MCF 10A (cell line): ENCODE measurements at regions not wholly inside any gene's neighbourhood (a gene's known extent, or its start where the extent isn't known, plus 50 kb on each side); places are given as distances from the start of the nearest gene placed in this dataset.

ENCODE experiments used
- BruUV-seq: library from RNA; stranded (reverse); fragments of 400-500 nt; replicated peaks from 2 replicates; lab custom pipeline; 2021; lab: Mats Ljungman, UMichigan
- CTCF ChIA-PET: fragments of 300-600 bp; sonication (Branson Sonifier 250); formaldehyde crosslinking; extraction: SDS; loops from one replicate; lab custom pipeline; 2021; ENCODE audit warnings: antibody characterized with exemption, inconsistent platforms; lab: Yijun Ruan, JAX
- POLR2A ChIA-PET: fragments of 300-600, 350-650 bp; sonication (Branson Sonifier 250); formaldehyde crosslinking; extraction: SDS; loops from one replicate; lab custom pipeline; 2020; ENCODE audit warnings: antibody characterized with exemption, inconsistent platforms; lab: Yijun Ruan, JAX
- DNase-seq: peaks from one replicate; pipeline ENCODE4 v3.0.0-alpha.2; 2018; ENCODE audit not compliant: unreplicated experiment
- H3K27ac Mint-ChIP-seq: one replicate; pipeline ENCODE4 v1.8.0; 2022; ENCODE audit warnings: mild to moderate bottlenecking, low read depth, mixed read lengths; ENCODE audit not compliant: unreplicated experiment
- H3K27me3 Mint-ChIP-seq: one replicate; pipeline ENCODE4 v1.8.0; 2022; ENCODE audit warnings: mixed read lengths; ENCODE audit not compliant: insufficient read depth, unreplicated experiment
- H3K36me3 Mint-ChIP-seq: one replicate; pipeline ENCODE4 v1.8.0; 2022; ENCODE audit warnings: mild to moderate bottlenecking, moderate library complexity, mixed read lengths; ENCODE audit not compliant: insufficient read depth, unreplicated experiment
- H3K4me1 Mint-ChIP-seq: one replicate; pipeline ENCODE4 v1.8.0; 2022; ENCODE audit warnings: mixed read lengths; ENCODE audit not compliant: insufficient read depth, unreplicated experiment
- H3K4me3 Mint-ChIP-seq: one replicate; pipeline ENCODE4 v1.8.0; 2022; ENCODE audit warnings: mild to moderate bottlenecking, moderate library complexity, mixed read lengths; ENCODE audit not compliant: unreplicated experiment
- H3K9me3 Mint-ChIP-seq: one replicate; pipeline ENCODE4 v1.8.0; 2022; ENCODE audit warnings: mixed read lengths; ENCODE audit not compliant: unreplicated experiment
- intact Hi-C: fragments of 100-400 bp; cut with micrococcal nuclease; formaldehyde crosslinking; loops from 2 replicates; pipeline ENCODE4 v1.14.1; 2022
- TF ChIP-seq, protein P1 (sequence below): fragments of 200-600 bp; IDR thresholded peaks from one replicate; pipeline ENCODE4 v1.8.0; 2022; ENCODE audit warnings: antibody characterized with exemption, mild to moderate bottlenecking; ENCODE audit not compliant: unreplicated experiment

DNA sequence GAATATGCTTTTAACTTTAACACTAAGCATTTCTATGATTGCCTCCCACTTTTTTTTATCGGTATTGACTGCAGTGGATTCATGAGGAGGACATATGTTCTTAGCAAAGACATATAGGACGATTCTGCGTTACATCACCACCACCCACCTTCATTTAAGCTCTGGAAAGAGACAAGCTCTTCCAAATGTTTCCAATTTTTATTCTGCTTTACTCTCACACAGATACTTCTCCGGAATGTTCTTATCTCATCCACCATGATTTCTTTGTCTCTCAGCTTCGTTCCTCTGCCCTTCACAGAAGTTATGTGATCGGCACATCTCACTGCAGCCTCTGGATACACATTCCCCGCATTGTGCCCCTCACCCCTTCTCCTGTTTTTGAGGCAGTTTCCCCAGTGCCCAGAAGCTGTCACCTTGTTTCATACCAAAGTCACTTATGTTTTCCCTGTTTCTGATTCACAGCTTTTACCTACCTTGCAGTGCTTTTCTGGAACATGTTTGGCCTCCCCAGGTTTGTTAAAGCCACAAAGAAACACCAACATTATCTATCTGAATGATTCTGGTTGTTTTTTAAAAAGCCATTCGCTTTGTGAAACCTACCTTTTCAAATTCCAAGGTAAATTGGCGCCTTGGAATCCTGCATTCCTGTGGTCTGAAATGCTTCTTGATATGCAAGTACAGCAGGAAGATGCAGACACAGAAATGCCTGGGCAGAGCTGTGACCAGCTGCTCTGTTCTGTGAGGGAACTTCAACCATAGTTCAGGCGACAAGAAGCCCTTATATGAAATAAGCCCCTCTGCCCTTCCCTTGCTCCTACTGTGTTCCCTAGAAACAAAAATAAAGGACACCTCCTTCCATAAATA lies 1020.2 kb downstream of the TTLL7 start:
- POLR2A ChIA-PET, result interaction anchor here (0.6 to 0.7 kb wide), 3 partner anchors 14 to 130 kb away, joined by 3 read pairs; no protein-coding TSS in a partner anchor
- CTCF ChIA-PET, result interaction anchor here (0.5 to 1.1 kb wide), 2 partner anchors 10 to 1149 kb away, joined by 3 read pairs; no protein-coding TSS in a partner anchor
- no peak for DNase-seq
- no peaks in the 10 kb centered on the region for H3K27me3 Mint-ChIP-seq
- no peaks in the 10 kb centered on the region for H3K36me3 Mint-ChIP-seq
- BruUV-seq, result no TSS peak
- no peak overlapping the region for H3K4me3 Mint-ChIP-seq
- intact Hi-C loops, result no loop called here
- H3K4me1 Mint-ChIP-seq, result no peaks in the 10 kb centered on the region
- H3K27ac Mint-ChIP-seq, result no peak overlapping the region
- H3K9me3 Mint-ChIP-seq, result no peaks in the 10 kb centered on the region
- TF ChIP-seq, protein P1, sequence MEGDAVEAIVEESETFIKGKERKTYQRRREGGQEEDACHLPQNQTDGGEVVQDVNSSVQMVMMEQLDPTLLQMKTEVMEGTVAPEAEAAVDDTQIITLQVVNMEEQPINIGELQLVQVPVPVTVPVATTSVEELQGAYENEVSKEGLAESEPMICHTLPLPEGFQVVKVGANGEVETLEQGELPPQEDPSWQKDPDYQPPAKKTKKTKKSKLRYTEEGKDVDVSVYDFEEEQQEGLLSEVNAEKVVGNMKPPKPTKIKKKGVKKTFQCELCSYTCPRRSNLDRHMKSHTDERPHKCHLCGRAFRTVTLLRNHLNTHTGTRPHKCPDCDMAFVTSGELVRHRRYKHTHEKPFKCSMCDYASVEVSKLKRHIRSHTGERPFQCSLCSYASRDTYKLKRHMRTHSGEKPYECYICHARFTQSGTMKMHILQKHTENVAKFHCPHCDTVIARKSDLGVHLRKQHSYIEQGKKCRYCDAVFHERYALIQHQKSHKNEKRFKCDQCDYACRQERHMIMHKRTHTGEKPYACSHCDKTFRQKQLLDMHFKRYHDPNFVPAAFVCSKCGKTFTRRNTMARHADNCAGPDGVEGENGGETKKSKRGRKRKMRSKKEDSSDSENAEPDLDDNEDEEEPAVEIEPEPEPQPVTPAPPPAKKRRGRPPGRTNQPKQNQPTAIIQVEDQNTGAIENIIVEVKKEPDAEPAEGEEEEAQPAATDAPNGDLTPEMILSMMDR, result no peak

DNA sequence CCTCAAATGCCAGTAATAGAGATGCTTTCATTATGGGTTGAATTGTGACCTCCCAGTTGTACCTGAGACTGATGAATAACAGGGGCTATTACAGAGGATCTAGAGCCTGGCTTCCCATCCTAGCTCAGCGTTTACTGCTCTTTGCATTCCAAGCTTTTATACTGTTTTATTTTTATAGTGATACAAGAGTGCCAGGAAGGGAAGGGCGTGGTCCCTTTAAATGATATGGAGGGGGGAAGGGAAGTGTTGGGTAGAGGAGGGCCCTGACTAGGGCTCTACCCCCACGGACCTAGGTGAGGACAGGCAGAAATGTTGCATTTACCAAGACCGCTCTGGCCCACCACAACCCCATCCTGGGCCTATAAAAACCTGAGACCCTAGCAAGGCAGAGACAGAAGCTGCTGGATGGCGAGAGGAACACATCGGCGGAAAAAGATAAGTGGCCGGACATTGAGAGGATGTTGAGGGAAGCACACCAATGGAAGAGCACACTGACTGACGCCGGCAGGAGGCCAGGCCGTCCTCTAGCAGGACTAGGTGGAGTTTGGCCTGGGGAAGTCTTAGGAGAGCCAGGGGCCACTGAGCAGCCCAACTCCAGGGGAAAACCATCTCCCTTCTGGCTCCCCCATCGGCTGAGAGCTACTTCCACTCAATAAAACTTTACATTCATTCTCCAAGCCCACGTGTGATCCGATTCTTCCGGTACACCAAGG lies 1025.9 kb downstream of the TTLL7 start:
- no peak for DNase-seq
- H3K27ac Mint-ChIP-seq, result no peak overlapping the region
- H3K27me3 Mint-ChIP-seq, result no peaks in the 10 kb centered on the region
- ChIA-PET POLR2A (no interaction called here), CTCF (no interaction called here)
- no peaks in the 10 kb centered on the region for H3K36me3 Mint-ChIP-seq
- H3K4me3 Mint-ChIP-seq, result no peak overlapping the region
- BruUV-seq, result no TSS peak
- intact Hi-C loops, result no loop called here
- no peaks in the 10 kb centered on the region for H3K4me1 Mint-ChIP-seq
- TF ChIP-seq, protein P1, result no peak
- no peaks in the 10 kb centered on the region for H3K9me3 Mint-ChIP-seq

DNA sequence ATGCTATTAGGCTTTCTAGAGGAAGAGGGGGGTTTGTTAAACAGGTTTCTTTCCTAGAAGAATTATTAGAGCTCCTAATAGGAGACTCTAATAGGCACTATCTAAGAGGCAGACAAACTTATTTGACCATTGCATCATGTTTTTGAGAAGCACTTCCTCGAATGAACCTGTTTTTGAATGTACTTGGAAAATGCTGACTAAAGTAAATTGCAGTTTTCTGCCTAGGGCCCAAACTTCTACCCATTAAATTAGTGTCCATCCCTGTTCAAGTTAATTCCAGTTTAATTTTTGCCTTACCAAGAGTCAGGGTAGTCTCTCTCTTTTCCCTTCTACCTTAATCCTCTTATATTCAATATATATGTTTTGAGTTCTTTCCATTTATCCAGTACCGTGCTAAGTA lies 1029.6 kb downstream of the TTLL7 start:
- H3K4me3 Mint-ChIP-seq, result no peak overlapping the region
- no peak for DNase-seq
- BruUV-seq, result no TSS peak
- H3K27me3 Mint-ChIP-seq, result no peaks in the 10 kb centered on the region
- H3K9me3 Mint-ChIP-seq, result no peaks in the 10 kb centered on the region
- intact Hi-C loops, result no loop called here
- no peaks in the 10 kb centered on the region for H3K36me3 Mint-ChIP-seq
- TF ChIP-seq, protein P1, result no peak
- POLR2A ChIA-PET, result interaction anchor here (0.7 kb wide), 1 partner anchor 18 kb away, joined by 3 read pairs; no protein-coding TSS in a partner anchor
- no peak overlapping the region for H3K27ac Mint-ChIP-seq
- H3K4me1 Mint-ChIP-seq, result no peaks in the 10 kb centered on the region
- CTCF ChIA-PET, result interaction anchor here (1.0 kb wide), 1 partner anchor 10 kb away, joined by 3 read pairs; no protein-coding TSS in a partner anchor

DNA sequence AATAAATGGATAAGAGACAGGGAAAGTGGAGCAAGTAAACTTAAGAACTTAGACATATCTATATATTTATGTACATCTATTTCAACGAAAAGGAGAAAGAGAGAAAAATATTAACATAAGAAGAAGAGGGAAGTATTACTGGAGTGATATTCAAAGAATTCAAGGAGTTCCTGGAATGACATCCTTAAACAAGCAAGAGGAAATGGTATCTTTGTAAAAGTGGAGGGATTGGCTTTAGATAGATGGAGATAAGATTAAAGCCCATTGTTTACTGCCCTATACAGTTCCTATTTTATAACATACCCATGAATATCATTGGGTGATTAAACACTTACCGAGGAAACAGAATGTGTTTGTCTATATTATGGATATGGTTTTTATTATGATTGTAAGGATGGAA lies 1036.3 kb downstream of the TTLL7 start:
- intact Hi-C loops, result no loop called here

More for the DNA sequence above, 1036.3 kb downstream of the TTLL7 start:
- no peaks in the 10 kb centered on the region for H3K4me1 Mint-ChIP-seq
- no peaks in the 10 kb centered on the region for H3K27me3 Mint-ChIP-seq
- BruUV-seq, result no TSS peak
- H3K36me3 Mint-ChIP-seq, result no peaks in the 10 kb centered on the region
- H3K27ac Mint-ChIP-seq, result no peak overlapping the region
- no peak overlapping the region for H3K4me3 Mint-ChIP-seq
- TF ChIP-seq, protein P1, result no peak
- no peak for DNase-seq
- POLR2A ChIA-PET, result no interaction called here
- no peaks in the 10 kb centered on the region for H3K9me3 Mint-ChIP-seq
- CTCF ChIA-PET, result no interaction called here
